HL-60 (cell line): ENCODE measurements at regions not wholly inside any gene's neighbourhood (a gene's known extent, or its start where the extent isn't known, plus 50 kb on each side); places are given as distances from the start of the nearest gene placed in this dataset.

Source experiments
- TF ChIP-seq, protein P1 (sequence below): IDR thresholded peaks from 2 replicates; pipeline ENCODE4 v1.6.1; 2012; ENCODE audit warnings: low read depth; ENCODE audit not compliant: insufficient replicate concordance
- TF ChIP-seq, protein P2 (sequence below): IDR thresholded peaks from one replicate; pipeline ENCODE4 v1.5.1; 2011; ENCODE audit warnings: low read length, control low read depth, inconsistent platforms; ENCODE audit not compliant: insufficient read depth

DNA sequence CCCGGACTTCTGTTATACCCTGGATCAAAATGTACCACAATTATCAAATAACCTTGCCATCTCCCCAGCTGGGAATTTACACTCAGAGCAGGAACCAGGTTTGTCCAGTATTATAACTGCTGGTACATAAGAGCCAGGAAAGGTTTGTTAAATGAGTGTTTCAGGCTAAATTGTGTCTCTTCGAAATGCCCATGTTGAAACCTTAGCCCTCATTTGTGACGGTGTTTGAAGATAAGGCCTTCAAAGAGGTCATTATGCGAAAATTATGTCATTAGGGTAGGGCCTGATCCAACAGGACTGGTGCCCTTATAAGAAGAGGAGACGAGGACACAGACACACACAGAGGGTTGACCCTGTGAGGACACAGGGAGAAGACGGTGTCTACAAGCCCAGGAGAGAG lies 73.5 kb upstream of the DHRSX start:
- TF ChIP-seq, protein P1, sequence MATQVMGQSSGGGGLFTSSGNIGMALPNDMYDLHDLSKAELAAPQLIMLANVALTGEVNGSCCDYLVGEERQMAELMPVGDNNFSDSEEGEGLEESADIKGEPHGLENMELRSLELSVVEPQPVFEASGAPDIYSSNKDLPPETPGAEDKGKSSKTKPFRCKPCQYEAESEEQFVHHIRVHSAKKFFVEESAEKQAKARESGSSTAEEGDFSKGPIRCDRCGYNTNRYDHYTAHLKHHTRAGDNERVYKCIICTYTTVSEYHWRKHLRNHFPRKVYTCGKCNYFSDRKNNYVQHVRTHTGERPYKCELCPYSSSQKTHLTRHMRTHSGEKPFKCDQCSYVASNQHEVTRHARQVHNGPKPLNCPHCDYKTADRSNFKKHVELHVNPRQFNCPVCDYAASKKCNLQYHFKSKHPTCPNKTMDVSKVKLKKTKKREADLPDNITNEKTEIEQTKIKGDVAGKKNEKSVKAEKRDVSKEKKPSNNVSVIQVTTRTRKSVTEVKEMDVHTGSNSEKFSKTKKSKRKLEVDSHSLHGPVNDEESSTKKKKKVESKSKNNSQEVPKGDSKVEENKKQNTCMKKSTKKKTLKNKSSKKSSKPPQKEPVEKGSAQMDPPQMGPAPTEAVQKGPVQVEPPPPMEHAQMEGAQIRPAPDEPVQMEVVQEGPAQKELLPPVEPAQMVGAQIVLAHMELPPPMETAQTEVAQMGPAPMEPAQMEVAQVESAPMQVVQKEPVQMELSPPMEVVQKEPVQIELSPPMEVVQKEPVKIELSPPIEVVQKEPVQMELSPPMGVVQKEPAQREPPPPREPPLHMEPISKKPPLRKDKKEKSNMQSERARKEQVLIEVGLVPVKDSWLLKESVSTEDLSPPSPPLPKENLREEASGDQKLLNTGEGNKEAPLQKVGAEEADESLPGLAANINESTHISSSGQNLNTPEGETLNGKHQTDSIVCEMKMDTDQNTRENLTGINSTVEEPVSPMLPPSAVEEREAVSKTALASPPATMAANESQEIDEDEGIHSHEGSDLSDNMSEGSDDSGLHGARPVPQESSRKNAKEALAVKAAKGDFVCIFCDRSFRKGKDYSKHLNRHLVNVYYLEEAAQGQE, result no peak
- TF ChIP-seq, protein P2, sequence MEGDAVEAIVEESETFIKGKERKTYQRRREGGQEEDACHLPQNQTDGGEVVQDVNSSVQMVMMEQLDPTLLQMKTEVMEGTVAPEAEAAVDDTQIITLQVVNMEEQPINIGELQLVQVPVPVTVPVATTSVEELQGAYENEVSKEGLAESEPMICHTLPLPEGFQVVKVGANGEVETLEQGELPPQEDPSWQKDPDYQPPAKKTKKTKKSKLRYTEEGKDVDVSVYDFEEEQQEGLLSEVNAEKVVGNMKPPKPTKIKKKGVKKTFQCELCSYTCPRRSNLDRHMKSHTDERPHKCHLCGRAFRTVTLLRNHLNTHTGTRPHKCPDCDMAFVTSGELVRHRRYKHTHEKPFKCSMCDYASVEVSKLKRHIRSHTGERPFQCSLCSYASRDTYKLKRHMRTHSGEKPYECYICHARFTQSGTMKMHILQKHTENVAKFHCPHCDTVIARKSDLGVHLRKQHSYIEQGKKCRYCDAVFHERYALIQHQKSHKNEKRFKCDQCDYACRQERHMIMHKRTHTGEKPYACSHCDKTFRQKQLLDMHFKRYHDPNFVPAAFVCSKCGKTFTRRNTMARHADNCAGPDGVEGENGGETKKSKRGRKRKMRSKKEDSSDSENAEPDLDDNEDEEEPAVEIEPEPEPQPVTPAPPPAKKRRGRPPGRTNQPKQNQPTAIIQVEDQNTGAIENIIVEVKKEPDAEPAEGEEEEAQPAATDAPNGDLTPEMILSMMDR, result no peak
